HL-60 (cell line): ENCODE measurements at regions not wholly inside any gene's neighbourhood (a gene's known extent, or its start where the extent isn't known, plus 50 kb on each side); places are given as distances from the start of the nearest gene placed in this dataset.

Source experiments
- CTCF ChIP-seq: IDR thresholded peaks from one replicate; pipeline ENCODE4 v1.5.1; 2011; ENCODE audit warnings: low read length, control low read depth, inconsistent platforms; ENCODE audit not compliant: insufficient read depth
- GABPA ChIP-seq: IDR thresholded peaks from 2 replicates; pipeline ENCODE4 v1.6.1; 2012; ENCODE audit warnings: low read depth
- POLR2AphosphoS5 ChIP-seq: IDR thresholded peaks from 2 replicates; pipeline ENCODE4 v1.6.1; 2012; ENCODE audit warnings: low read depth
- SPI1 ChIP-seq: IDR thresholded peaks from 2 replicates; pipeline ENCODE4 v1.6.1; 2012; ENCODE audit warnings: low read depth, mild to moderate bottlenecking, borderline replicate concordance

GRCh38 chr2:62361964-62362363 lies 144.0 kb downstream of the TMEM17 start:
- TF ChIP-seq CTCF (no peak), SPI1 (no peak), POLR2AphosphoS5 (no peak), GABPA (no peak)
